Erythroblast (primary cell): ENCODE measurements at regions not wholly inside any gene's neighbourhood (a gene's known extent, or its start where the extent isn't known, plus 50 kb on each side); places are given as distances from the start of the nearest gene placed in this dataset.
"Not testable (repeated sequence)": the region's sequence is repeated elsewhere in the genome, so short reads cannot be mapped to it uniquely, and the experiment has no call there.

Experiments
- DNase-seq, 2 experiments: peaks; one replicate each; lab custom pipeline; 2025; lab: John Stamatoyannopoulos, UW
- GATA1 ChIP-seq: IDR thresholded peaks from 2 replicates; pipeline ENCODE4 v1.6.1; 2011; ENCODE audit warnings: low read depth, mild to moderate bottlenecking, control low read depth, low read length, moderate library complexity
- POLR2A ChIP-seq: IDR thresholded peaks from 2 replicates; pipeline ENCODE4 v1.6.1; 2011; ENCODE audit warnings: mild to moderate bottlenecking, low read length

DNA sequence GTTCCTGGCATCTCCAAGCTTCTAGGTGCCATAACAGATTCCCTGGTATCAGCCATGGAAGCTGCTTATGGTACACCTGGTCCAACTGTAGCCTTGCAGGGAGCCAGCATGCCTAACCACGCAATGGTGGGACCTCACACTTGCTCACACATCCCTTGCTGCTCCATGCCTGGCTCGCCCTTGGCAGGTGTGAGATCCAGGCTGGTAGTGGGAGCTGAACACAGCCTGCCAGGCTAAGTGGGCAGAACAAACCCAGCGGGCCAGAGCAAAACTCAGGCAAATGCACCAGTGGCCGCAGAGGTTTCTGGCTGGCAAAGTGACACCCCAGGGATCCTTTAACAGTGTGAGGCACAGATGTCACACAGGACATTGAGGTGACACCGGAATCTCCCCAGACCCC is 185.8 kb downstream of the NDUFA10 start:
- TF ChIP-seq POLR2A (no peak), GATA1 (no peak)
- no peak for DNase-seq

DNA sequence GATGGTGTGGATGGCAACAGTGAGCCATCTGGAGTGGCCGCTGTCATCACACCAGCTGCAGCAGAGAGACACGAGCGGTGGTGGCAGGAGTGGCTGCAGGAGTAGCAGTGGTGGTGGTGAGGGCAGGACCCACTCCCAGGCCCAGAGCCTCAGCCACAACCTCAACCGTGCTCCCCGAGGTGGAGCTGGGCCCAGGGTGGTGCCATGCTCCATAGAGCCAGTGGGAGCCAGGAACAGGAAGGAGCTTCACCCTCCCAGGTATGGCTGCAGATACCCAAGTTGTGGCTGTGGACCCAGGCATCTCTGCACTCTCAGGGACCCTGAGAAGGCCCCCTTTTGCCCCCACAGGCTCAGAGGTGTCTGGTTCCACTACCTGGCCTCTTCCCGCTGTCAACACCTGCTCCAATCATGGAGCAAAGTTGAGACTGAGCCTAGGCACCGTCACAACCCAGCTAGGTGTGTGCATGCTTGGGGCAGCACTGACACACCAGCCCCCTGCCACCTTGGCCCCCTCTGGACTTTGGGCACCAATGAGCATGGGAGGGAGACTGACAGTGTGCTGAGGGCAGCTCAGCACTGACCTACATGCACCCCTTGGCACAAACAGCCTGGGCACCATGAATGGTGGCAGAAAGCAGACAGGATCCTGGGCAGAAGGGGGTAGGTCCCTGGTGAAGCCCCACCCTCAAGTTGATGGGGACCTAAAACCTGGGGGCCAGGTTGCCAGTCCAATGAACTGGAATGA is 188.9 kb downstream of the NDUFA10 start:
- TF ChIP-seq POLR2A: no peak
- TF ChIP-seq GATA1: no peak
- no peak for DNase-seq

DNA sequence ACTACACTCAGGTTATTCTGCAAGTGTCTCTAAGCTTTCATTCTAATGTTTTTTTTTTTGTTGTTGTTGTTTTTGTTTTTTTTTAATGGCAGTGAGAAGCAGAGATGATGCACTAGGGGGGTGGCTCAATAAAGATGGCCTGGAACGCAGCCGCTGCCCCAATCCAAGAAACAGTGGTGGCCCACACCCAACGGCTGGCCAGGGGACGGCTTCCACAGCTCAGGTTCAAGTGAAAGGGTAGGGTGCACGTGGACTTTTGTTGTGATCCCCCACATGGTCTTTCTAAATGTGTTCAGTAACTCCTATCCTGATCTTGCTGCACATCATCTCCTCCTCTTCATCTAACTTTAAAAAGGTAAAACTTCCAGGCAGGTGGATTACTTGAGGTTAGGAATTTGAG is 190.1 kb downstream of the NDUFA10 start:
- no peak for DNase-seq
- TF ChIP-seq POLR2A (no peak), GATA1 (no peak)

DNA sequence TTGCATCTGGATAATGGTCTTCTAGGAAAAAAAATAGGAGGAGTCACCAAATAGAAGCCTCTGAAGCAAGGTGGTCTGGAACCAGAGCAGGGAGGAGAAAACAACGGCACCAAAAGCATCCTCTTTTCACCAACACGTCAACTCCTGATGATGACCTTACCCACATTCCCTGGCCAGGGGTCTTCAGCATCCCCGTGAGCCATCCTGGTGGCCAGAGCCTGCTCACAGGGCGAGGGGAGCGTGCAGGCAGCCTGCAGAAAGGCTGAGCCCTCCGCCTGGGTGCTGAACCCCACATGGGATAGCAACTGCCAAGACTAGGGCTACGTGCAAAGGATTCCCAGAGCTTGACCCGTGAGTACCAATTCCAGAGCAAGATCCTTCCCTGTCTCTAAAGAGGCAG is 191.0 kb downstream of the NDUFA10 start:
- no peak for DNase-seq
- no peak for TF ChIP-seq GATA1
- TF ChIP-seq POLR2A: no peak

DNA sequence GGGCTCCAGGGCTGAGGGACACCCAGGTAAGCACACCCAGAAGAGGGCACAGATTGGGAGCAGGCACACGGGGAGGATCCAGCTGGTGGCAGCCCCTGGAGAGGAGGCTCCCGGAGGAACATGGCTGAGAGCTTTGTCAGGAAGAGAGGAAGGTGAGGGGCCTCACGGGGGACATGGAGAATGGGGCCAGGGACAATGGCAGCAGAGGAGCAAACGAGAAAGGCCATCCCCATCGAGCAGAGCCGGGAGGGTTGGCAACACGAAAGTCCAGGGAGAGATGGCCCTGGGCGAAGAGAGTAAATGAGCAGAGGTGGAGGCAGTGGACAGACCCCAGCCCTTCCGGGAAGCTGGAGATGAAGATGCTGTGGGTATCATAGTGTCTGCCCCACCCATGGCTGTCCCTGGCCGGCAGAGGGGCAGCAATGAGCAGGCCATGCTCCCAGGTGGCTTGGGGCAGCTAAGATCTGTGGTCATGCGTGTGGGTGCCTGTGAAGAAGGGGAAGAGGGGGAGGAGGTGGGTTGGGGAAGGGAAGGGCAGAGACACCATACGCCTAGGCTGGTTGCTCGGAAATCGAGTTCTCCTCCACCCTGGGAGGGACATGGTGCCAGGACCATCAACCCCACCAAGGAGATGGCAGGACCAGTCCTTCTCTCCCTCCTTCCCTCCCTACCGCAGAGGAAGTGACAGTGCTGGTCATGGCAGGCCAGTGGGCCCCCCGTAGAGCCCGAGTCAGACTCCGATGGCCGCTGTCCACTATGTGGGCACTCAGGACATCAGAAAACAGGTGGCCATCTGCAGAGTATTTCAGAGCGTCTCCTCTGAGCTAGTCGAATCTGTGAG is 191.7 kb downstream of the NDUFA10 start:
- DNase-seq: no peak
- TF ChIP-seq GATA1: no peak
- no peak for TF ChIP-seq POLR2A

DNA sequence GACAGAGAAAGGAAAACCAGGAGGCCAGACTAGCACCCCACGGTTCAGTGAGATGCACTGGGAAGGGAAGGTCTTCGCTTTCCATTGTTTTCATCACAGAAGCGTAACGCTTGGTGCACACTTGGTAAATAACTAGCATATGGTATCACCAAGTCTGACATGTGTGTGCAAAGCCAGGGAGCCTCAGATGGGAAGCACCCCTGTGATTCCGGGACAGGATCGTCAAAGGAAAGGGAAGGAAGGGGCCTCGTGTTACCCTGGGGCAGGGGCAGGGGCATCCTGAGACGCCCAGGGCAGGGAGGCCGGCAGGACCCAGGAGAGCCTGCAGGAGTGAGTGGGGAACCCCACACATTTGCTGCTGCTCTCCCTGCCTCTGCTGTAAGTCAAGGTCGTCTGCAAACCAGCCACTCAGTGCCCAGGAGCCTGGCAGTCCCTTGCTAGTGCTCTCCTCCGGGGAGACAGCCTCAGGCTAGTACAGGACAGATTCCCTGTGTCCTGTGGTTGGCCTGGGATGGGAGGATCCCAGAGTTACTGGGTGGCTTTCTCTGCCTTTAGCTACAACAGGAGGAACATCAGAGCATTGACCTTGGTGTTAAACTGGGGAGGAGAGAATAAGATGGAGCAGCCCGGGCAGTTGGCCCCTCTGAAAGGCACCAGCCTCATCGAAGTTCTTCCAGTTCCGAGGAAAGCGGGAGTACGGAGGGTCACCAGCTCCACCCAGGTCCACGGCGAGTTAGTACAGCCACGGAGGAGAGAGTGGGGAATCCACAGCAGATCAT is 192.5 kb downstream of the NDUFA10 start:
- no peak for TF ChIP-seq POLR2A
- no peak for TF ChIP-seq GATA1
- no peak for DNase-seq

DNA sequence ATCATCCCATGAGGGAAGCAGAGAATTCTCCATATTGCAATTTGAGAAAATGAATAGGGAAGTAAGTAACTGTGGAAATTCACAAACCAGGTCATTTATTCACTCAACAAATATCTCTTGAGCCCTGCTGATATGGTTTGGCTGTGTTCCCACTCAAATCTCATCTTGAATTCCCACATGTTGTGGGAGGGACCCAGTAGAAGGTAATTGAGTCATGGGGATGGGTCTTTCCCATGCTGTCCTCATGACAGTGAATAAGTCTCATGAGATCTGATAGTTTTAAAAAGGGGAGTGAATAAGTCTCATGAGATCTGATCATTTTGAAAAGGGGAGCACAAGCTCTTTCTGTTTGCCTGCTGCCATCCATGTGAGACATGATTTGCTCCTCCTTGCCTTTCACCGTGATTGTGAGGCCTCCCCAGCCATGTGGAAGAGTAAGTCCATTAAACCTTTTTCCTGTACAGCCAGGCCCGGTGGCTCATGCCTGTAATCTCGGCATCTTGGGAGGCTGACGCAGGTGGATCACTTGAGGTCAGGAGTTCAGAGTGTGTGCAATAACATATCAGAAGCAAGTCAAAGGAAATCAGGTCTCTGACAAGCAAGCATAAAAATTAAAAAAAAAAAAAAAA is 193.2 kb downstream of the NDUFA10 start:
- DNase-seq: peak; percentile 64 to 72
- TF ChIP-seq POLR2A: no peak
- TF ChIP-seq GATA1: no peak

DNA sequence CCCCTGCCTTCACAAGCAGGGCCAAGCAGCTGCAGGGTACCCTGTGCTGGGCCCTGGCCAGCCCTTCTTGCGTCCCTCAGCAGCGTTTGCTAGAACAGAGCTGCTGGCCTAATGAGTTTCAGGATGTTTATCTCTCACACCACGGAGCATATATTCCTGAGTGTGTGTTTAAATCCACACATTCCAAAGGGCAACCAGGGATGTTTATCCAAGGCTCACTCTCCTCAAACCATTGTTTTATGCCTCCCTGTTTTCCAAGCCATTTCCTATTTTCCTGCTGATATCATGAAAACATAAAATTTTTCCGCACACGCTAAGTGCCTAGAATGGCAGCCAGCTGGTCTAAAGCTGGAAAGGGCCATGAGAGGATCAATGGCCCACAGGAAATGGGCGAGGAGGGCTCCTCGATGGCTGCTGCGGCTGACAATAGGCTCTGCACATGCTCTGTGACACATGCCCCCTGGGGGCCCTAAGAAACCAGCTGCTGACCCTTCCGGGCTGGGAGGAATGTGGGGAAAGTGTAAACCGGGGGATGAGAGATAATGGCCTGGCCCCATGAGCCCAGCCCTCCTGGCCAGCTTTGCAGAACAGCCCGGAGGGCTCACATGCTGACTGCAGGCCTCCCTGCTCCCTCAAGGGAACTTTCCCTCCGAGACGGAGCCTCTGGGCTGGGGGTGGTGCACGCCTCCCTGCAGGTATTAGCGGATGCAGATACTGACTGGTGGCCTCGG is 194.0 kb downstream of the NDUFA10 start:
- DNase-seq: no peak

DNA sequence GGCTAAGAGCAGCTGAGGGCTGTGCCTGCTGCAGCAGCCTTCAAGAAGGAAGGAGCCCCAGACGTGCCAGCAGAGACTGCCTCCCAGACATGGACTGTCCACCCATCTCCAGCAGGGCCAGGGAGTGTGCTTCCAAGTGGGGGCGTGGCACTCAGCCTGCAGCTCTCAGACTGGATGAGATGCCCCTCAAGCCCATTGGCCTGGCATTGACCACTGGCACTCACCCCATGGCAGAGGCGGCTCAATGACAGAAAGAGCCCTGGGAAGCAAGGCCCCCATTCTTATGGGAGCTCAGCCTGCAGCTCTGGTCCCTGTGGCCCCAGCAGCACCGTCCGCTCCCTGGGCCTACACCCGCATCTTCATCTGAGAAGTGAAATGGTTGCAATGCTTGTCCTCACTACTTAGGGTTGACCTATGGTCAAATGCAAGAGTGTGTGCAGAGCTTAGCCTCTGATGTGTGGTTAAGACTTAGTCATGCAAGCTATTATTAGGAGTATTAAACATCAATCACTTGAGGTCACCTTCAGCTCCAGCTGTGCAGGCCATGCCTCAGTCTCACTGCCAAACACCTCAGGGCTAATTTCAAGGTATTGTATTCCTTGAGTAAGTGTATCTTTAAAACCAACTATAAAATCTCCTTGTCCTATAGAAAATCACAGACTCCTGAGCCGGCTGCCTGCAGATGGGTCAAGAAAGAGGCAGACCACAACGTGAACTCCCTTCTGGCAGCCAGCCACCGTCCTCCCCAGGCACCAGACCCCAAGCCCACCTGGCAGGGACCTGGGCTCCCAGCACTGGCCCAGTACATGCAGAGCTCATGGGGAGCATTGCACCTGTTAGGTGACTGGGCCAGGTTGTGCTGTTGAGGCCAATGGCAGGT is 194.8 kb downstream of the NDUFA10 start:
- TF ChIP-seq POLR2A (no peak), GATA1 (no peak)
- no peak for DNase-seq

More for the DNA sequence above, 194.0 kb downstream of the NDUFA10 start:
- TF ChIP-seq POLR2A: no peak
- TF ChIP-seq GATA1: no peak

DNA sequence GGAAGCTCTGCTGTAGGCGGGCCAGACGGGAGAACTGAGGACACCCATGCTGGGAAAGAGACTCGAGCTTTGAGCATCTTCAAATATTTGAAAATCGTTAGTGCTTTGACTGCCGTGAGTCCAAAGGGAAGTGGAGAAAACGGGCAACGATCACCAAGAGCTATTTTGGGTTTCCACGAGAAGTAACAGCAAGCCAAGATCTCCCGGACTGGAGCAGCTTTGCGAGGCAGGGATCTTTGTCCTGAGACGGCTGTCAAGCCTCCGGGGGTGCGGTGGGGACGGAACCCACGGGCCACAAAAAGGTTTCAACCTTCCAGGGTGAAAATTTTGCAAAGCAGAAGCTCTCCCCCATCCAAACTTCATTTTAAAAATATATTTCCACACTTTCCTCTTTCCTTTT is 195.8 kb downstream of the NDUFA10 start:
- TF ChIP-seq GATA1: no peak
- TF ChIP-seq POLR2A: no peak
- no peak for DNase-seq

DNA sequence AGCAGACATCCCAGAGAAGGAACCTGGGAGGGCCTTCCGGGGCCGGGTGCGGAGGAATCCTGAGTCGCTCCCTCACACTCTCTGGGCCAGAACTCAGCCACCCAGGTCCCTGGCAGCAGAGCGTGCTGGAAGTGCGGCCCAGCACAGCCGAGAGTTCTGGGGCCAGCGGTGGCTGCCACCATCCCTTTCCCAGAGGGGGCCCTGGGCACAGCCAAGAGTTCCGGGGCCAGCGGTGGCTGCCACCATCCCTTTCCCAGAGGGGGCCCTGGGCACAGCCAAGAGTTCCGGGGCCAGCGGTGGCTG is 196.2 kb downstream of the NDUFA10 start:
- not testable (repeated sequence) for DNase-seq
